Left colon (tissue), 2 donors: ENCODE measurements at regions not wholly inside any gene's neighbourhood (a gene's known extent, or its start where the extent isn't known, plus 50 kb on each side); places are given as distances from the start of the nearest gene placed in this dataset.

ENCODE experiments used
- ATAC-seq: fragments of 200-7000 bp; cut with Tn5 transposase; one replicate; pipeline ENCODE4 v1.9.1; 2020; ENCODE audit warnings: mild to moderate bottlenecking, moderate library complexity
- DNase-seq, 2 donors: peaks; one replicate each; pipeline ENCODE4 v3.0.0-alpha.2; 2020
- intact Hi-C, 2 donors: fragments of 100-400 bp; cut with DNase I in 1 of 2; cut with micrococcal nuclease in 1 of 2; formaldehyde crosslinking; loops; one replicate each; pipeline versions ENCODE4 v1.11.2 to v1.14.0; 2022; cut with DNase I, micrococcal nuclease
- donor health status: DM: no; HTN: no; CAD: no.
- donor health status: DM: yes; HTN: yes; CAD: no.

DNA sequence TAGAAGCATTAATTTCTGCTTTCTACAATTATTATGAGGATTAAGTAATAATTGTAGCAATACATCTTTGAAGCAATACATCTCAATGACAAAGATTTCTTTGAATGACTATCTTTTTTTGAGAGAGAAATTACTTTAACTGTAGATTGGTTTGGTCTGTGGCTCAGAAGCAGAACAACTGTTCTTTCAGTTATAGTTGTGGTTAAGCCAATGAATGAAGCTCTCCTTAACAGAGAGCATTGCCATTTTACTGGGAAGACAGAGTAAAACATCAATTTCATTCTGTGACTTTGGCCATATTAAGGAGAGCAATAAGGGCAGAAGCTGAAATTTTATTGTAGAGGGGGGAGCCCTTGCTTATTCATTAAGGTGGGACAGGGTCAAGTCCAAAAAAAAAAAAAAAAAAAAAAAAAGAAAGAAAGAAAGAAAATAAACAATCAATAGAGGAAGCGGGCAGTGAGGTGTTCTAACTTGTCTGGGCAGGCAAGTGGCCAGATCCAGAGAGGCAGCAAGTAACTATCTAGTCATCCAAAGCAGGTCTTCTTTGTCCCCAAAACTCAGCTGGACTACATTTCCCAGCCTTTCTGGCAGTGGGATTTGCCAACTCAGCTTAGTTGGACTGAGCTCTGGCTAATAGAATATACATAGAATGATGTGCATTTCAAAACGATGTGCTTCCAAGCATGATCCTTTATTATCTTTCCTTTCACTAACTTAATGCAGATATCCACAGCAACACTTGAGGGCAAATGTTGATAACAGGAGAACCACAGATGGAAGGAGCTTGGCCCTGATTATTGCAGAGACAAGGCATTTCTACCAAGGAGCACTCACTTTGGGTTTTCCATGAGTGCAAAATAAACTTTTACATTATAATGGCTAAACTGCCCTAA, 462.7 kb upstream of the CDH20 start:
- intact Hi-C loops = no loop called here
- ATAC-seq = no peak
- DNase-seq = no peak

DNA sequence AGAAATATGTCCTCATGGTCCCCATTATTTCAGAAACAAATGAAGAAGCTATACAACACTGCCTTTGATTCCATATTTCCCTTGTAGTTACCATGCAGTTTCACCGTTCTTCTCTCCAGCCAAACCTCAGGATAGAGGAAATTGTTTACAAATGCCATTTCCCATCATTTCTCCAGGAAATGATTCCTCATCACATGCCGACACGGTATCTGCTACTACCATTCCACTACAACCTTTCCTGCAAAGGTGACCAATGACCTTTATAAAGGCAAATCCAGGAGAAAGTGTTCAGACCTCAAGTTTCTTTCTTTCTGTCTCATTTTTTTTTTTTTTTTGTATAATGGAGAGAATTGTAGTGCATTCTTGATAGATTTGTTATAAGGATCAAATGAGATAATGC, 460.8 kb upstream of the CDH20 start:
- intact Hi-C loops = no loop called here

DNA sequence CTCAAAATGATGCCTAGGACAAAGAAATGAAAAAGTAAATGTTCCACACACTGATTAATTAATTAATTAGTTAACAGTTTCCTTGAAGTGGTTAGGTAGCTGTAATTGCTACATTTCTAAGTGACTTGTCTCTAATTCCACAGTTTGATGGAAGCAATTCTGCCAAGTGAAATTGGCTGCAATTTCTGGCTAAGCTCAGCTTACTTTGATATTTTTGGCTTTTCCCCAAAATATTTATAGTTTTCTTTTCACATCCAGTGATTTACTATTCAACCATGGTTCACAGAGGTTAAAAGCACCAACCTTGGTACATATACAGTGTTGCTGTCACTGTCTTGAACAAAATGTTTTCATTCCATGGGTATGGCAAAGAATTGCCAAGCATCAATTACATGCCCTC, 459.5 kb upstream of the CDH20 start:
- ATAC-seq (no peak), DNase-seq (no peak)
- intact Hi-C loops = no loop called here

More for the DNA sequence above, 460.8 kb upstream of the CDH20 start:
- ATAC-seq = no peak
- DNase-seq = no peak

DNA sequence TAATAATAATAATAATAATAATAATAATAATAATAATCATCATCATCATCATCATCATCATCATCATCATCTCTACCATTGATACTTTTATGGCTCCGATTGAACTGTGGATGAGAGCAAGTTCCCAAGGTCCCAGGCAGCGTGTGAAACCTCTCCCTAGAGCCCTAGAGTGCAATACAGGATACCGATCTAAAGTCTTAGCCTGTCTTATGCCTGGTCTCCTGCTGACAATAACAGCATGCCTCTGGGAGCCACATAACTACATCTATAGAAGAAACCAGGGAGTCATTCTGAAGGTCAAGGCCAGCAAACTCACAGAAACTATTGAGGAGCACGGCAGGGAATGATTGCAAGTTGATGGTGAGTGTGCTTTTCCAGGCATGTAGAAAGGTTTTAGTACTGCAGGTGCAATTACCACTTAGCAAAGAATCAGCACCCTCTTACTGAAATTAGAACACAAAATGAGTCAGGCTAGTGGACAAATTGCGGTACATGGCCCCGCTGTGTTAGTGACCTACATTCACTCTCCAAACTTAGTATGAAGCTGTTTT, 457.2 kb upstream of the CDH20 start:
- no peak for DNase-seq
- ATAC-seq = no peak
- intact Hi-C loops = no loop called here

DNA sequence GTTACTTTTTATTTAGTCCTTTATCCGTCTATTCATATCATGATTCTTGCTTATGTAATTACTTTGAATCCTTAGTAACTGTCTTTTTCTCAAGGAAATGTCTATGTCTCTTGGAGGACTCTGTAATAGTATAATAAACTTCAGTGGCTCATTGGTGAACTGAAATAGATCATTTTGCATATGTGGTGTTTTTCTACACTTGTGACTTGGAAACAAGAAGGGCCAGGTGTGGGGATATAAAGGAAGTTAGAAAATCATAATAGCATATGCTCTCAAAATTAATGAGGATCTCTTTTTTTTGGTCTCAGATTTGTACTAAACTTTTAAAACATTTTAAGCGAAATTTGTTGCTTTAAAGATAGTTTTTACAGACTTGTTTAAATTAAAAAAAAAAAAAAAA, 453.0 kb upstream of the CDH20 start:
- ATAC-seq (no peak), DNase-seq (no peak)
- intact Hi-C loops = no loop called here

DNA sequence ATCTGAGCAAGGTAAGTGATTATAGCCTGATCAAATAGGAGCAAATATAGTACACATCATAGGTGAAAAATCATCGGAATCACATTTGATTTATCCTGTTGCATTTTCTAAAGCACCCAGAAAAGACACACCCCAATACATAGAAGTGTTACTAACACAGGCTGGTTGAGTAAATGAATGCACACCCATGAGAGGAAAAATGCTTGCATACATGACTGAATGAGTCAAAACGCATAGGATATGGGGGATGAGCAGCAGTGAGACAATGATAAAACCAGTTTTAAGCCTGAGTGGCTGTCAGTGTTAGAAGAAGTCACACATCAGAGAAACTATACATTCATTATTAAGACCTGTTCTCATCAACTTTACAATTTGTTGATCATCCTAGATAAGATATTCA, 449.6 kb upstream of the CDH20 start:
- intact Hi-C loops = no loop called here
- ATAC-seq (no peak), DNase-seq (no peak)

DNA sequence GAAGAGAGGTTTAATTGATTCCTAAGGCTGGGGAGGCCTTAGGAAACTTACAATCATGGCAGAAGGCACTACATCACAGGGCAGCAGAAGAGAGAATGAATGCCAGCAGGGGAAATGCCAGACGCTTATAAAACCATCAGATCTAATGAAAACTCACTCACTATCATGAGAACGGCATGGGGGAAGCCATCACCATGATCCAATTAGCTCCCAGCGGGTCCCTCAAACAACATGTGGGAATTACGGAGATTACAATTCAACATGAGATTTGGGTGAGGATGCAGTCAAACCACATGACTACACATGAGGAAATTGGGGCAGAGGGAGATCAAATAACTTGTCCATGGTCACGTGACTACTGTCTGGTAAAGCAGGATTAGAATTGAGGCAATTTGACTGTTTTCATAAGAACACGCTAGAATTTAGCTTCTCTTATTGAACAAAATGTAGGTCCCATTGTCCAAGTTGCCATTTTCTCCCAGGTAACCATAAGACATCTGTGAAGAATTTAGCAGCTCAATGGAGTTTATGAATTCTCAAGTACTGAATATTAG, 445.1 kb upstream of the CDH20 start:
- intact Hi-C loops = no loop called here
- ATAC-seq = no peak

DNA sequence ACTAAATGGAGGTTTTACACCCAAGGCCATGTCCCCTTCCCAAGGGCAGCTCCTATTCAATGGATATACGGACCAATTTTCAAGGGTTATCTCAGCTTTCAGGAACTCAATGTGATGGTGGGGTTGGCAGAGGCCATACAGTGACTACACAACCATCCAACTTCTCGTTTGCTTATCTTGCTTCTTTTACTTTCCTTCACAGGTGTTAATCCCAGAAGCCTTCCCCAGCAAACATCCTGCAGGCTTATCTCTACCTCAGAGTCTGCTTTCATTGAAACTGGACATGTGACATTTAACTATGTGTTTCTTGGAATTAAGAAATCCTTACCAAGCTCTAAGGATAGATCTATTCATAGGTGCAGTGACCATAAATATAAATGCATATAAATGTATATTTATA, 443.8 kb upstream of the CDH20 start:
- no peak for DNase-seq
- intact Hi-C loops = no loop called here
- no peak for ATAC-seq

More for the DNA sequence above, 445.1 kb upstream of the CDH20 start:
- DNase-seq = no peak

DNA sequence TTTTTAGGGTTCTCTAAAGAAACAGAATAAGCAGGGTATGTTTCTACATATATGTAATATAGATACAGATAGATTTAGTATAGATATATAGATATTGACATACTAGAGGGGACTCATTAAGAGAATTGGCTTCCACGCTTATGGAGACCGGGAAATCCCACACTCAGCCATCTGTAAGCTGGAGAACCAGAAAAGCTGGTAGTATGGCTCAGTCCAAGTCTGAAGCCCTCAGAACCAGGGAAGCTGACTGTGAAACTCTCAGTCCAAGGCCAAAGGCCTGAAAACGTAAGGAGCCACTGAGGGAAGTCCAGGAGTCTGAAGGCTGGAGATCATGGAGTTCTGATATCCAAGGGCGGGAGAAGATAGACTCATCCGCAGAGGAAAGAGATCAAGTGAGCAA, 441.3 kb upstream of the CDH20 start:
- intact Hi-C loops = no loop called here
- DNase-seq (no peak), ATAC-seq (no peak)

DNA sequence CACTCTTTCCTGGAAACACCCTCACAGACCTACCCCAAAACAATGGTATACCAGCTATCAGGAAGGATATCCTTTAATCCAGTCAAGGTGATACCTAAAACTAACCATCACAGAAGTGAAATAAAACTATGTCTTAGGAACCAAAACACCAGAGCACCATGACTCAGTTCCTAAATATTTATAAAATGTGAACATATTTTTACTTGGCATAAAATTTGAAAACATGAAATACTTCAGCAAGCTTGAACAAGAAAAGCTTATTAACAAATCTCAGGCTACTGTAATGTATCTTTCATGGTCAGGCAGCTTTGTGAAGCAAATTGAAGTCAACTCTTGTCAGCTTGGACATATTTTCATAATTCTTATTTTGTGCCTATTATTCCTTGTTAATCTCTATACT, 440.8 kb upstream of the CDH20 start:
- ATAC-seq (no peak), DNase-seq (no peak)
- intact Hi-C loops = no loop called here

DNA sequence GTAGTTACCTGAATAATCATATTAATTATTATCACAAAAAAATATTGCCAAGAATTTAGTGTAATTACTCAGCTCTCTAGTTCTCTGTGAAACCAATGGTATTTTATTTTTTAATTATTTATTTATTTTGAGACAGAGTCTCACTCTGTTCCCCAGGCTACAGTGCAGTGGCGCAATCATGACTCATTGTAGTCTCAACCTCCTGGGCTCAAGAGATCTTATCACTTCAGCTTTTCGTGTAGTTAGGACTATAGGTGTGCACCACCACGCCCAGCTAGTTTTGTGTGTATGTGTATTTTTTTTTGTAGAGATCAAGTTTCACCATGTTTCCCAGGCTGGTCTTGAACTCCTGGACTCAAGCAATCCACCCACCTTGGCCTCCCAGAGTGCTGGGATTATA, 440.4 kb upstream of the CDH20 start:
- DNase-seq (no peak), ATAC-seq (no peak)
- intact Hi-C loops = no loop called here

DNA sequence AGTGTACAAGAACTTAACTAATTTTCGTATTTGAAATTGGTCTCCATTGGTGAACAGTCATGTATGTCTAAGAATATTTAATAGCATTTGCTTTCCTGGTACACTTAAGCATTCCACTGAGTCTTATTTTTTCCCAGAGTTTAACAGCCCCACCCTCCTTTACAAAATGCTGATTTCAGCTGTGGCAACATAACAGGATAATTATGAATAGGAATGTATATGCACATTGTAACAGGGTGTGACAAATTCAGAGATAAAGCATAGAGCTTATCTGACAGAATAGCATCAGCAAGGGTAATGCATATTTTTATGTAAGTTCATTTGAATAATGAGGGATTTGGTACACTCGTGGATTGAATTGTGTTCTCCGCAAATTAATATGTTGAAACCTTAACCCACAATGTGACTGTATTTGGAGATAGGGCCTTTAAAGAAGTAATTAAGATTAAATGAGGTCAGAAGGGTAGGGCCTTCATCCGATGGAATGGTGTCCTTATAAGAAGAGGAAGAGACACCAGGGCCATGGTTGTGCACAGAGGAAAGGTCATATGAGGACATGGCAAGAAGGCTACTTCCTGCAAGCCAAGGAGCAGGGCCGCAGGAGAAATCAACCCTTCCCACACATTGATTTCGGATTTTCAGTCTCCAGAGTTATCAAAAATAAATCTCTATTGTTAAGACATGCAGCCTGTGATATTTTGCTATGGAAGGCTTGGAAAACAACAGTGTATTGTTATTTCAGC, 439.7 kb upstream of the CDH20 start:
- DNase-seq (no peak), ATAC-seq (no peak)

DNA sequence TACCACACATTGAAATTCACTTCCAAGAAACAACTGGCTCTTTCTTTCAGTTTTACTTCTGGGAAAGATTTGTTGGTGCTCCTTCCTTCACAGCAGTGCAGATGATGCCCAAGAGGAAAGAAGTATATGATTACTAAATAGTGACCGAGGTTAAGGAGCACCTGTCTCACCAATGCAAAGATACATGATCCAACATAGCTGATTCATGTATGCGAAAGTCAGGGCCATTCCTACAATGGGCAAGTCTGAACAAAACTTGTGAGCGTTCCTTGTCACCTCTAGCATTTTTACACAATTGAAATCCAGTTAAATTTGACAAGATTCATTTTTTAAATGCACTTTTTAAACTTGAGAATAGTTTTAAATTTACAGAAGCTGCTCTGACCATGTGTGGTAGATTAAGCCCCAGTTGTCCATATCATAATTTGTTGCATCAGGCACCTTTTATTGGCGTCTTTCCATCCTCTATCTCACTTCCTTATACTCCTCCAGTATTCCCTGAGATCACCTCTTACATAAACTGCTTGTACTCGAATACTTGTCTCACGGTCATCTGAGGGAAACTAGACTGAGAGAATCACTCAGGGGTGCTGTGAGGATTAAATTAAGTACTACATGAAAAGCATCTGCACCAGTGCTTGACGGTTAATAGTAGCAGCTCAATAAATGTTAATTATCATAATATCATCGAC, 438.8 kb upstream of the CDH20 start:
- ATAC-seq = peak; percentile 33
- intact Hi-C loops = no loop called here

More for the DNA sequence above, 439.7 kb upstream of the CDH20 start:
- intact Hi-C loops = no loop called here

DNA sequence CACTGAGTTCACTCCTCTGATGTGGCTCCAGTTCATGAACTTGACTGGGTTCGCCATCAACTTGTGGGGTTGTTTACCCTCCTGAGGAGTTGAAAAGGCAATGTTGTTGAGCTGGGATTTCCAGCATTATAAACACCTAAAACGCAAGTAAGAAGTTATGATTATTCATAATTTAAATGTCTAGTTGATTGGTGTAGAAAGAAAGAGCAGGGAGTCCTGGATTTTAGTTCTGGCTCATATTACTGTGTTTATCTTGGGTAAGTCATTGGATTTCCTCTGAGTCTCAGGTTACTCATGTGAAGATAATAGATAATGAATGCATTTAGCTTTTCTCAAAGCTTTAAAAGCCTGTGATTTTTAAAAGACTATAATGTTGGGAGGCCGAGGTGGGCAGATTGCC, 438.0 kb upstream of the CDH20 start:
- ATAC-seq = no peak
- intact Hi-C loops = no loop called here
- no peak for DNase-seq

More for the DNA sequence above, 438.8 kb upstream of the CDH20 start:
- no peak for DNase-seq

DNA sequence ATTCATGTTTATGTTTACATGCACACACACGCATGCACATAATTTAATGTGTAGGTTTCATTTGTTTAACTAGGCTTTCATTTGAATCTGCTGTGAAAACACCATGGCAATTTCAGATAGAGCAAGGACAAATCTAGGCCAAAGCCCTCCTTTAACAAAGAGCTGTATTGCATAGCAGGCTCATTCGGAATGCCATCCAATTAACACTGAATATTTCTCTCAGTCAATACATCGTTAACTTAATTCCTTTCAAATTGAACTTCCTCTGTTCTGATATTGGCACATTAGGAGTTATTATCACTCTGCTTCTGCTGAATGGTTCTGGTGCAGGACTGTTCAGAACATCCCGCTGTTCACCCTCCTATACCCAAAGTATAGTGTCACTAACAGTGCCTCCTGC, 435.1 kb upstream of the CDH20 start:
- ATAC-seq = no peak
- intact Hi-C loops = no loop called here
- DNase-seq = no peak

DNA sequence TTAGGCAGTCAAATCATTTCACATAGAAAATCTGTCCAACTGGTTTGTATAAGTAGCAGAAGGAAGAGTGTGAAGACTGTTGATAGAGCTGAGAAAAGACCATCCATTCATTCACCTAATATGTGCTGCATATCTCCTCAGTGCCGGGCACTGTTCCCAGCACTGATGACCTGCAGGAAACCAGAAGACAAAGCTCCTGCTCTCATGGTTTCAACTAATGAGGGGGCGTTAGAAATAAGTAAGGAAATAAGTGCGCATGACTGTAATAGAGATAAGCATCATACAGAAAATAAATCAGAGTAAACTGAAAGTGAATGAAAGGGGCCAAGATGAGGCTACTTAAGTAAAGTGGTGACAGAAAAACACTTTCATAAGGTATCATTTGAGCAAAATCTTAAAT, 427.5 kb upstream of the CDH20 start:
- no peak for ATAC-seq
- intact Hi-C loops = no loop called here
- no peak for DNase-seq

DNA sequence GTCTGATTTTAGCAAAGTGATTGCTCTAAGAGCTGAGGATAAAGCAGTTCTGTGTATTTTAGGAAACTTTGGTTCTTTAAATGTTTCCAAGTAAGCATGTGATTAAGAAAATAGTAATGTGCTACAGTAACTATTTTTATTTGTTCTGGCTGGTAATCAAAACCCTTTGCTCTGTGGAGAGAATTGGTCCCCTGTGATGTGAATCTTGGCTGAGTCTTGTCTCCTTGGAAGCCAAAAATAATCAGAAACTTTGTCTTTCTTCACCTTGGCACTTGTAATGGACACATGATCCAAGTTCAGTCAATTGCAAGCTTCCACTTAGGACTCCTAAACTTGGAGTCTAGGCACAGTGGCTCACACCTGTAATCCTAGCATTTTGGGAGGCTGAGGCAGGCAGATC, 422.7 kb upstream of the CDH20 start:
- no peak for DNase-seq
- no peak for ATAC-seq
- intact Hi-C loops = no loop called here

DNA sequence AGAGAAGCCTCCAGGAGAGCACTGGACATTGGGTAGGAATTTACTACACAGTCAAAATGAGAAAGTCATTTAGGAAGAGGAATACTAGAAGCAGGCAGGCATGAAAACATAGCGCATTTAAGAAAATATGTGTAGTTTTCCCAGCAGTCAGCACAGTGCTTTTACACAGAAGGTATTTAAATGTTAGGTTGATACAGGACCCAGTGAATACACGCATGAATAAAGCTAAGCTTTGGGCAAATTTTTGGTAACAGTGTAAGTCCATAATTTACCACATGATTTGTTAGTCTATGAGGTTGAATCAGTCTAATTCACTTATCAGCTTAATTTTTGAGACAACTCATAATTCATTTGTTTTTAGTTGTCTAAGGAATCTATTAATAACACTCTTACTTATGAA, 421.7 kb upstream of the CDH20 start:
- DNase-seq (no peak), ATAC-seq (no peak)
- intact Hi-C loops = no loop called here

DNA sequence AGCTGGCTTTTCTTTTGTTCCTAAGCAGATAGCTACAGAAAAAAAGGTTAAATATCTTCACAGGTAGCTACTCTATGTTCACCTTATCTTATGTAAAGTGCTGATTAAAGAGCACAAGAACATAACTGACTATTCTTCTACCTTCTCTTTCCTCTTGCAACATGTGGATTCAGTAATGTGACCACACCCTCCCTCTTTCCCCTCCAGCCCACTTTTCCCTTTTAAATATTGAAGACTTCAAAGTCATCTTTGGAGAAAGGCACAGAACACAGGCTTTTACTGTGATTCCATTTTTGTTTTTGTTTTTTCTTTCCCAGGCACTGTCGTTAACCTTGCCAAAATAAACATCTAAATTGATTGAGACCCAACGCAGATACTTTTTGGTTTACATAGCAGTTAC, 418.1 kb upstream of the CDH20 start:
- intact Hi-C loops = no loop called here
- no peak for DNase-seq
- no peak for ATAC-seq
